Urothelium cell line (cell line): ENCODE measurements at regions not wholly inside any gene's neighbourhood (a gene's known extent, or its start where the extent isn't known, plus 50 kb on each side); places are given as distances from the start of the nearest gene placed in this dataset.

Experiments
- DNase-seq: peaks from one replicate; pipeline ENCODE4 v3.0.0; 2011; ENCODE audit warnings: low spot score, mixed read lengths
- FAIRE-seq: peaks from 2 replicates; lab custom pipeline; 2011; peaks lifted over from hg19 to GRCh38; lab: Jason Lieb, UNC

DNA sequence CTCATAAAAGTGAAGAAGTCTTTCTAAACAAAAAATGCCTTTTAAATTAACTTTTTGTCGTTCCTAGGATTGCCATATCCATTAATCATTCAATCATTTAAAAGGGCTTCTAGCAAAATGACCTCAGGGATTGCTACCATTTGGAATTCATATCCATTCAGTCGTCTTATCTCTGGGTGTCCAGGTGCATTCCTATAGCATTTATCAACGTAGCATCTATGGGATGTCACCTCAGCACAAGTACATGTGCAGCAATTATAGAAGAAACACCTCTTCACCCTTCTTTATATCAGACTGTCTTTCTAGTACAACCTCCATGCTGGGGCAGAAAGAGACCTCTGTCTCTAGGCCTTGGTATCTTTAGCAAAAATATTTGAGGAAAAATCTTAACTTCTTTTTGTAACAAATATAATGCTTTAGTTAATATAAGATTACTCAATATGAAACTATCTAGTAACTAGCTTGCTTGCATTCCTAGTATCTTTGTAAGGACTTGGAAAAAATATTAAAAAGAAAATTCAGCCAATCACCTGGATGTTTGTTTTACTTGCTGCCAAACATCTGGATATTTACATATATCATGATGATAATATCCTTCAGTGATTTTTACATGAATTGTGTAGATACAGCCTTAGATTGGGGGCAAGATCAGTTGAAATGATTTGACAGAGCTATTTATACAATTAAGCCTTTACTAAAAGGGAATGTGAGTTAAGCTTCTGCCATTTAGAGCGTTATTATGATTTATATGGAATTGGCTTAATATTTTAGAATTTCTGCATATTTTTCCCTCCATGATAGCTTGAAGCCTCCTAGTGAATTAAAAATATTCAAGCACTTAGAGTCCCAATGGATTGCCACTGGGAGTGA, 356.8 kb downstream of the HDGFL1 start:
- DNase-seq (no peak), FAIRE-seq (no peak)

DNA sequence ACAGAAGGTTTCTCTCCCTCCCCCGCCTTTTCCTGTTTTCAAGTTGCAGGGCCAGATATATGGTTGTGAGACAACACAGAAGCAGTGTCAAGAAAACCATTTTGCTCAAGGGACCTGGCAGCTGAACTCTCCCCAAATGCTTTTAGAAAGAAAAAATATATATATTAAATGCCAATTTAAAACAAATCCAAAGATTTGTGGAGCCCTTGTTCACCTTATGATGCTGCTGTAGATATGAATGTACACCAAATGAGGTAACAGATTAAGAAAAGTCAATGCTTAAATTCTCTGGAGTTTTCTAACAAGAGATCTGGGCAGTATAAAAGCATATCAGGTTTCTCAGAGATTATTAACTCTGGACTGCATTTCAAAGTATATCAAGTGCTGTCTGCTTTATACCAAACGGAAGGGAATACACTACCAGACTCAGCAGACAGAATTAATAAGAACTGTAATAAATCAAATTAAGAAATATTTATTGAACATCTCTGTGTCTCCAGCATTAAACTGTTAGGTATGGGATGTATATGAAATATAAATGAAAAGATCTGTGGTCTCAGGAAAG, 357.5 kb downstream of the HDGFL1 start:
- FAIRE-seq (no peak), DNase-seq (no peak)

DNA sequence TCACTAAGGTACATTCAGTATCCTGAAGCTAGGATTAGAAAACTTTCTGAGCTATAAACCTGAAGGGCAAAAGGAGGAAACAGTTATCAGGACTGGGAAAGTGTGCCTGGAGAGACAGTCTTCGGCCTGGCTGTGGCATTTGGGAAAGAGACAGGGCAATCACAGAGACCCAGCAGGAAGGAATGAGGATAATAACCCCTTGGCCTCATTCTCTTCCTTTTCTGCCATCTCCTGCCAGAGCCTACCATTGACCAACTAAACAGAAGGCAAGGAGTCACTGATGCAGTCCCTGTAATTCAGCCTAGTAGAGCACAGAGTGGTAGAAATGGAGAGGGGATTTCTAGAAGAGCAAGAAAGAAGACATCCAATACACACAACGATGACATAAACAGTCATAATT, 359.4 kb downstream of the HDGFL1 start:
- no peak for FAIRE-seq

DNA sequence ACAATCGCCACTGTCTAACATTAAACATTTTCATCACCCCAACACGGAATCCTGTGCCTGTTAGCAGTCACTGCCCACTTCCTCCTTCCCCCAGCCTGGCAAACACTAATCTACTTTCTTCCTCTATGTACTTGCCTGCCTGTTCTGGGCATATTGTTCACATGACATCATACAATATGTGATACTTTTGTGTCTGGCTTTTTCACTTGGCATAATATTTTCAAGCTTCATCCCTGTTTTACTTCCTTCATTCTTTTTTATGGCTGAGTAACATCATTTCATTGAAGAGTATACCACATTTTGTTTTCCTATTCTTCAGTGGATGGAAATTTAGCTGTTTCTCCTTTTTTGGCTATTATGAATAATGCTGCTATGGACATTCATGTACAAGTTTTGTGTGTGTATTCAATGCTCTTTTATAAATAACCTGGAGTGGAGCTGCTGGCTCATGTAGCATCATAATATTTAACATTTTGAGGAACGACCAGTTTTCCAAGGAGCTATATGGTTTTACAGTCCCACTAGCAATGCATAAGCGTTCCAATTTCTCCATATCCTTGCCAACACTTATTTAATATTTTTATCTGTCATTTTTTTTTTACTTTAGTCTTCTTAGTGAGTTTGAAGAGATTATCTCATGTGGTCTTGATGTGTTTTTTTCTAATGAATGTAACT, 360.1 kb downstream of the HDGFL1 start:
- FAIRE-seq = no peak
- no peak for DNase-seq

More for the DNA sequence above, 359.4 kb downstream of the HDGFL1 start:
- no peak for DNase-seq

DNA sequence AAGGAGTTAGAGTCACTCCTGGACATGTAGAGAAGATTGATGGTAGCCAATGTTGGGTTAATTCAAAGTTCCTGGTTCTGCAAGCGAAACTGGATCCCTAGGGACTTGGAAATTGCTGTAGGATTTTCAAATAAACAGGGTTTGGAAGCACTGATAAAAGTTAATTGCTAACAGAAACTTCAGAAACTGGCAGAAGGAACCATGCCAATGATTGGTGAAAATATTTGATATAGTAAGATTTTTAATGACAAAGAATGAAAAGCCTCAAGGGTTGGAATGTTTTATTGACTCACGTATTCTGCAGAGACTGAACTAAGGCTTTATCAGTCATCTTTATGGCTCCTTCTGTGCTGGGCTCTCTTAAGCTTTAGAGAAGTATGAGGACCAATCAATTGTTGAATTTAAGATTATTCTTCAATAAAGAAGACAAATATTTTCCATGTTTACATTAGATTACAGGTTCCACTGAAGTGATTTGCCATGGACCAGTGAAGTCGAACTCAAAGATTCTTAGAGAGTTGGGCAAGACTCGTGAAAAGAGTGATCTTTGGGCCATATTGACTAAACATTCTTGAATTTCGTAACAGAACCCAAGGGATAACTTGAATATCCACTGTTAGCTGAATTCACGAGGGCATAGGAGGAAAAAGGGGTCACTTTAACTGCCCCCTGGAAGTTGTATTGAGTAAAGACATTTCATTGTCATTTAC, 371.4 kb downstream of the HDGFL1 start:
- DNase-seq (no peak), FAIRE-seq (no peak)

DNA sequence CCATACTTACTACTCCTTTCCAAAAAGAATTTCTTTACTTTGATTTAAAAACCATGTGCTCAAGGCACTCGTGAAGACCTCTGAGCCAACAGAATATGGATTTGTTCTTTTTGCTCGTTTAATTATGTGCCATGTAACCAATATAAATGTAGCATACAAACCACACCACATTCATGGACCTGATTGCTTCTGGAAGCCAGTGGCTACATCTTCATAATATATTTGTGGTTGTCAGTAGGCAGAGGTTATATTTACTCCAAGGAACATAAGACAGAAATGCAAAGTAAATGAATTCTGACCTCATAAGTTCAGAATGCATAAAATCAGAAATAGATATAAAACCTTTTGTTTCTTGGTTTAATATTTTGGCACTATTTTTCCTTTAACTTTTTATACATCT, 373.0 kb downstream of the HDGFL1 start:
- DNase-seq (no peak), FAIRE-seq (no peak)

DNA sequence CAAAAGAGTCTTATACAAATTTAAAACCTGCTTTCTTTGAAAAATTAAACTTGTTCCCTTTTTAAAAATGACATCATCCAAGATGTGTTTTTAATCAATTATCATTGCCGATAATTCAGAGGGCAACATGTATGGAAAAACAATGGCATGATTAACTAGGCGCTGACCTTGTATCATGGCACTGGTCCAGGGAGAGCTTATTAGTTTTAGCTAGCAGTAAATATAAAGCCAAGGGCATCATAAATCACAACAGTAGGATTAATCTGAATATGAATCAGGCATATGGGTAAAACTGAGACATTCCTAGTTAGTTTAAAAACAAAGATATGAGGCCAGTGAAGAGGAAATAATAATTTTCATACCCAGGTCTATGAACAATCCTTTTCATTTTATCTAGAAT, 374.0 kb downstream of the HDGFL1 start:
- DNase-seq (no peak), FAIRE-seq (no peak)

DNA sequence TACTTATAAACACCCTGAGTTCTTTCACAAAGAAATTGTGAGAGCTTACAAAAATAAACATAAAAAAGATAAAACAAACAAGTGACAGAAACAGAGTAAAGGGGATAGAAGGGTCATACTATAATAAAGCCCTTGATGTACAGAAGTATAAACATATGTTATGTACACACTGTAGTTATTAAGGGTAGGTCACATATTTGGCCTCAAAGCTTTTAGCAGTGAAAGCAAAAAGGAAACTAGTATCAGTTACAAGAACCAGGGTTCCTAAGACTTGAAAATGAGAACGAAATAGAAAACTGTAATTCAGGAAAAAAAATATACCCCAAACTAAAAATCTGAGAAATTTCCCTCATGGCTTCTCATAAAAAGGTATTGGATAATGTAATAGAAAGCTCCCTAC, 380.6 kb downstream of the HDGFL1 start:
- DNase-seq (no peak), FAIRE-seq (no peak)

DNA sequence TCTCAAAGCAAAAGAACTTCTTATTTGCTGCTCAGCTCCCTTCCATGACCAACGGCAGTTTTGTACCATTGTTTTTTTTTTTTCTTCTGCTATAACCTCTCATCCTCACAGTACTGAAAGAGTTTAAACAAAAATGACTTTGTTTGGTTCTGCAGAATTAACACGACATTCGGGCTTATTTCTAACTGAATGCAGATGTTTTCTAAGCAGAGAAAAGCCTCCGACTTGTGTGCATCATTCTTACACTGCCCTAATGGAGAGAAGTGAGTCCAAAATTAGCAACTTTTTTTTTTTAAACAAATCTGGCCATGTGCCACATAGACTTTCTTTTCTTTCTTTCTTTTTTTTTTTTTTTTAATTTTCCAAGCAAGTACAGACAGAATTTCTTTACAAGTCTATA, 382.7 kb downstream of the HDGFL1 start:
- DNase-seq = no peak
- no peak for FAIRE-seq

DNA sequence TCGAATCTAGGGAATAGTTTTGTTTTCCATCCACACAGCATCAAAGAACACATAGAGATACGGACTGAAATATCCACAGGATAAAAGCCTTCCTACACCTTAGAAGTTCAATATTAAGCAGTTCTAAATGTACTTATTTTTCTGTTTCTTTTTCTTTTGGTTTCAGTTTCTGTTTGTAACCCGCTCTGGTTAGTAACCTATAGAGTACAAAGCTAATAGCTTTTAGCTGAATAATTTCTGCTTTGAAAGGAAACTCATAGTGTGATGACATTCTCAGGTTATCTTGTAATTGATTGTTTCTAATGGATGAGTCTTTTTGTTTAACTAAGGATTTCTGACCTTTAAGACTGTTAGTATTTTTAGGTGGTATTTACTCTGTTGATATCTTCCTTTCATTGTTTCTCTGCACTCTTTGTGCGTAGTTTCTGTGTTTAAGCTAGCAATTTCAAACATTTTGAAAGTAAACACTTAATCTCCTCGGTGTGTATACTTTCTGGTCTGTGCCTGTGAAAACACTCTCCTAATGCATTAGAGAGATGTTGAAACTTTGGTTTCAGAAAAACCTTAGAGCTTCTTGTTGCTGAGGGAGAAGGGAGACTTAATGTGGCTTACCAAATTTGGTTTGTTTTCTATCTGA, 385.5 kb downstream of the HDGFL1 start:
- DNase-seq (no peak), FAIRE-seq (no peak)

DNA sequence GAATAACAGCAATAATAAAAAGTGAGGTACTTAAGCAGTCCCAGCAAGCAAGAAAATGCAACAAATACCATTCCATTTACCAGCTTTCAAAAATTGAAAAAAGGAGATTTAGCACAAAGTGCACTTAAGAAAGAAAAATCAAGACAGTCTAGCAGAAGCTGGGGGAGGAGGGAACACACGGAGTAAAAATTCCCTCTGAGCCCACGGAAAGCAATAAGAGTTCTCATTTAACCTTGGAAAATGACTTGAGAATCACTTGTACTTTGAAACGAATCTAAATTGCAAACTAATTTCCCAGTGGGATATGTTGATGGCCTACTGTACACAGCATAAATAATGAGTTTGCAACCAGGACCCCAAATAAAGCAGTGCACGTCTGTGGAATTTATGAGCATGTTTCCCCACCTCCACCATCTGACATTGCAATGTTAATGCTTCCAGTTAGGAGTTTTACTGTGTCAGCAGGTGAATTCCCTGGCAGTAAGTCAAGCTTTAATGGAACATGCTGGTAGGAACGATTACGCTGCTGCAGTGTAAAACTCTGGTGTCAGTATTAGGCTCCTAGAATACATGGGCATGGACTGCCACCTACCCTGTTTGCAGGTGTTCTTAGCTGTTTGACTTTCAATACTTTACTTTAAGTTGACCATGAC, 386.8 kb downstream of the HDGFL1 start:
- no peak for DNase-seq
- no peak for FAIRE-seq

DNA sequence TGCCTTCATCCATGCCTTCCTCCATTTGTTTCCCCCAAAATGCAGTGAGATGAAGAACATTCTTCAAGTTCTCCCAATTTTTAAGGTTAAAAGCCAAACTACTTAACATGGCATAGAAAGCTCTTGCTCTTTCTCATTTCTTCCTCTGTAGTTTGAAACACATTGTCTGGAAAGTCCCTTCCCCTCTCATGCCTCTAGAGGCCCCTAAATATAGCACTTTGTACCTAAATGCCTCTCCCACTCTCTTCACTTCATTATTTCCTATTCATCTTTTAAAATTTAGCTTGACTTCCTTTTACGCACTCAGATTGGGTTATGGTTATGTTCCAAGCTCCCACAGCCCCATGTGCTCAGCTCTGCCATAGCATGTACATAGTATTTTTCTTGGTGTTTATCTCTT, 389.3 kb downstream of the HDGFL1 start:
- no peak for FAIRE-seq
- no peak for DNase-seq

DNA sequence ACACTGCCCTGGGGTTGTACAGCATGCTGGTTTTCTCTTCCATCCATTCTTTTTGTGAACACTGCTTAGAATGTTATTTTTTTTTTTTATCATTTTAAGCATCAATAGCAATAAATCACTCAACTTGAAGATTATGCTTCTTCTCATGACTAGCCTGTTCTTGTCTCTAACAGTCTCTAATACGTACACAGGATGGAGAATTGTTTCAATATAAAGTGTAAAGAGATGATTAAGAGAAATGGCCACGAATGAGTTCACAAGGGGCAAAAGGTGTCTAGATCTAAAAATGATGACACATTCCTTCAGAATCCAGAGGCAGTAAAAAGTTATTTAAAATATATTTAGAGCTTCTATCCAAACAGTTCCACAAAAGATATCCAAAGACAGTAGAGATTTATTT, 390.2 kb downstream of the HDGFL1 start:
- no peak for FAIRE-seq
- DNase-seq = no peak

DNA sequence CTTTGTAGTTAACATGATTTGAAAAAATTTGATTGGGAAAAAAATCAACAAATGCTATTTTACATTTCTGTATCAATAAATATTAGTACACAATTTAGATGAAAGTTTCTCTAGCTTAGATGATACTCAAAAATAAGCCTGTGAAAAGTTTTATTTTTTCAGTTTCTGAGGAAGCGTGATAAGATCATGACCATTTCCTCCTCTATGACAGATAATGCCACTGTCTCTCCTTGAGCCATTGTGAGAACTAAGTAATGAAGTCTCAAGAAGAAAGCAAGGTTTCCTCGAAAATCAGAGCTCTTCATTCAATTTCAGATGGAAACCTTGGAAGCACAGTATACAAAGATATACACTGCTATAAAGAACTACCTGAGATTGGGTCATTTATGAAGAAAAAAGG, 395.0 kb downstream of the HDGFL1 start:
- FAIRE-seq = no peak
- DNase-seq = no peak

DNA sequence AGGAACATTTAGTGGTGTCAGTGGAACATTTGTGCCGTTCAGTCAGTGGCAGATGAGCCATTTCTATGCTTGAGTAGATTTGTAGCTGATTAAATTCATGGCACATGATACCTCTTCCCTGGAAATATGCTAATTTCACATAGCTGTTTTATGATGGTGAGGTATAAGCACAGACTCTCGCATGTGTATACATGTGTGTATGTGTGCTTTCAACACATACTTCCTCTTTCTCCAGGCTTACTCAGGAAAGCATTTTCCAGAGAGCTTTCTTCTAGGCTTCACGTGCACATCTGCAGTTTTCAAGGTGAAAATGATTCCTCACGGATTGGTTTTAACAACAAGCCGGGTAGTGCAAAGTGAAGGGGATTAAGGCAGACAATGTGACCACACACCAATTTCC, 396.5 kb downstream of the HDGFL1 start:
- no peak for DNase-seq
- no peak for FAIRE-seq

DNA sequence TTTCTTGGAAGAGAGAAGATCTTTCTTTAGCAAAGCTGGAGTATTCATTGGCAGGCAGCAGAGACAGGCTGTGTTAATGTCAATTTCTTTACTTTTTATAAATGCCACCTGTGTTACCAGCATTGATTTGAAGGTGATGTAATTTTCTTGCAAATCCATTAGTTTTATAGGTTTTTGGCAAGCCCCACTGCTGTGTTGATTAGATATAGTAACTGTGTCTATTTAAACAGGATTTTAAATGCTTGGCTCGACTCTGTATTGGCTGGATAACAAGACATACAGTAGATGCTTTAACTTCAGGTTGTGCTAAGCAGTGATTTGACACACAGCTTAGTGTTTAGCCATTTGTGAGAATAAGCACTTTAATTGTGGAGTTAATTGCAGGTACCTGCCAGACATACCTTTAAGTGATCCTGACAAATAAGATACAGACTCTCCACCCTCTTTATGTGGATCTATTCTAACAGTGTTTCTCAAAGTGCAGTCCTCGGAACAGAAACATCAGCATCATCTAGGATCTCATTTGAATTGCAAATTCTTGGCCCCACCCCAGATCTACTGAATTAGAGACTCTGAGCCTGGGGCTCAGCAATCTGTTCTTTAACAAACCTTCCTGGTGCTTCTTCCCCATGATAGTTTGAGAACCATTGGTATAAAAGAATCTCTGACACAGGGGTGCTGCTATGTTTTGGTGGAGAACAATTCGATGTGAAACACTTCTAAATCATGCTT, 397.5 kb downstream of the HDGFL1 start:
- FAIRE-seq = no peak
- no peak for DNase-seq

DNA sequence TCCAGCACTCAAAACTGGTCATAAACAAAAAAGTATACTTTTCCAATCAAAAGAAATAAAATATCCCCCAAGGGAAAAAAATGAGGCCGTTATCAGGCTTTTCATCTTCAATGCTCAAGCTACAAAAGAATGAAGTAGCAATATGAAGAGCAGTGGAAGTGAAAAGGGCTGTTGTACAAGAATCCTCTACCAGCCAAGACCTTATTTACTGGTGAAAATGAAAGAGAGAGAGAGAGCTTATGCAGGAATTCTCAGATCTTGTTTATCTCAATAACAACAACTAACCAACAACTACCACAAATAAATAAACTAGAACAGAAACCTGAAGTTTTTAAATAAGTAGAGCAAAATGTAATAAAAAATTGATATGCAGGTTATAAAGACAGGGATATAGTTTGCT, 400.6 kb downstream of the HDGFL1 start:
- no peak for DNase-seq
- FAIRE-seq = no peak

DNA sequence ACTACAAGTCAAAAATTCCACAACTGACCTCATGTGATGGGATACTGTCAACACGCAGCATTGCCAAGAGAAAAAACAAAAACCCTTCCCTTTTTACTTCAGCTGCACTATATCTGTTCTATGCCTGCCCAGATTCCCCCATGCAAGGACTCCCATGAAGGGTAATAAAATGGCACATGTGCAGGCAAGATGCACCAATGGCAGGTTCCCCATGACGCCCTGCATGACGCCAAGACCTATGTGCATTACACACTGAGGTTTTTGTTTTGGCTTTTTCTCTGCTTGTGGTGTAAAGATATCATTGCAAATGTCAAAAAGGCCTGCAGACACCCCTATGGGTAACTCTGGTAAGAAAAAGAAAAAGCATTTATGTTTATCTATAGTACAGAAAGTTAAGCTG, 403.4 kb downstream of the HDGFL1 start:
- FAIRE-seq = no peak

DNA sequence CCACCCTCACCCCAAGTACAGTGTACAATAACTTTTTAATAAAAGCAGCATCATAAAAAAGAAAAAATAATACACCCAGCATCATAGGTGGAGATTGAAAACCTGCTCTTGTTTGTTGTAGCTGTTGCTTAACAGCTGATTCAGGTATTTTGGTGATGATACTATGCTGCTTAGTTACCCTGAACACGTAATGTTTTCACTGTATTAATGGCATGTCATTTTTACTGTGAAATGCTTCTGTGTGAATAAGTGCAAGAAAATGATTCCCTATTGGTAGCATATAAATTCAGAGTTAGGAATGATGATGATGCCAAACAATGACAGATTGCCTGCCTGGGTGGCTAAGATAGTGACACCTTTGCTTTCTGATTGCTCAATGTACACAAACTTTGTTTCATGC, 405.7 kb downstream of the HDGFL1 start:
- FAIRE-seq (no peak), DNase-seq (no peak)

More for the DNA sequence above, 403.4 kb downstream of the HDGFL1 start:
- DNase-seq = no peak

DNA sequence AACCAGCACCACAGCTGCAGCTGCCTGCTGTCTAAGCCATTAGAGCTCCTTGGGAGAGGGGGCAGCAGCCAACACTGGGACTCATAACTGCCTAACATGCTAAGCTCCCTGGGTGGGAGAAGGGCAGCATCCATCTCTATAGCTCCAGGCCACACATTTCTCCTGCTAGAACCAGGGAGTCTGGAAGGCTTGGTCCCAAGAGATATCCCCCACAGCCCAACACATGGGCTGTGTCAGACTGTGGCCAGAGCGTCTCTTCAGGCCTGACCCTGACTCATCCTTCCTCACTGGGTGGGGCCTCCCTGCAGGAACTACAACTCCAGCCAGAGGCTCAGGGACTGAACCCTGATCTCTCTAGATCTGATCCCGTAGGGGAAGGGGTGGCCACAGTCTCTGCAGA, 411.1 kb downstream of the HDGFL1 start:
- FAIRE-seq (no peak), DNase-seq (no peak)
